A673 (cell line): ENCODE measurements at regions not wholly inside any gene's neighbourhood (a gene's known extent, or its start where the extent isn't known, plus 50 kb on each side); places are given as distances from the start of the nearest gene placed in this dataset.

Source experiments
- BruUV-seq: library from RNA; stranded (reverse); fragments of 400-500 nt; replicated peaks from 2 replicates; lab custom pipeline; 2021; lab: Mats Ljungman, UMichigan
- CTCF ChIA-PET: fragments of 300-600 bp; sonication (Branson Sonifier 250); formaldehyde crosslinking; loops from one replicate; lab custom pipeline; 2022; ENCODE audit warnings: antibody characterized with exemption; lab: Charles Lee
- POLR2A ChIA-PET: fragments of 300-600 bp; sonication (Branson Sonifier 250); formaldehyde crosslinking; loops from one replicate; lab custom pipeline; 2022; ENCODE audit warnings: antibody characterized with exemption; ENCODE audit not compliant: low non-redundant PET; lab: Charles Lee
- DNase-seq: peaks from one replicate; pipeline ENCODE4 v3.0.0-alpha.2; 2015; ENCODE audit warnings: low spot score
- H3K27ac ChIP-seq: fragments of 200-600 bp; sonication (generic); 2 replicates; pipeline ENCODE4 v1.5.1; 2016; ENCODE audit warnings: mixed run types, low read depth, mild to moderate bottlenecking, mixed read lengths, antibody characterized with exemption, low read length; ENCODE audit not compliant: poor library complexity, severe bottlenecking
- H3K27me3 ChIP-seq: fragments of 200-600 bp; sonication (generic); replicated peaks from 2 replicates; pipeline ENCODE4 v1.6.1; 2017; ENCODE audit warnings: mixed run types, low read depth, mild to moderate bottlenecking, mixed read lengths, antibody characterized with exemption, low read length; ENCODE audit not compliant: insufficient read depth, poor library complexity
- H3K36me3 ChIP-seq: fragments of 200-600 bp; sonication (generic); 2 replicates; pipeline ENCODE4 v1.6.1; 2016; ENCODE audit warnings: mixed run types, mild to moderate bottlenecking, mixed read lengths, antibody characterized with exemption, low read length; ENCODE audit not compliant: insufficient read depth, poor library complexity, severe bottlenecking
- H3K4me1 ChIP-seq: fragments of 200-600 bp; sonication (generic); 2 replicates; pipeline ENCODE4 v1.6.1; 2017; ENCODE audit warnings: mixed run types, mild to moderate bottlenecking, mixed read lengths, antibody characterized with exemption, low read length; ENCODE audit not compliant: insufficient read depth, poor library complexity, severe bottlenecking
- H3K4me3 ChIP-seq: fragments of 200-600 bp; sonication (generic); 2 replicates; pipeline ENCODE4 v1.5.1; 2016; ENCODE audit warnings: low read depth, mixed run types, mild to moderate bottlenecking, mixed read lengths, low read length; ENCODE audit not compliant: poor library complexity, severe bottlenecking
- H3K9me3 ChIP-seq: fragments of 200-600 bp; sonication (generic); 2 replicates; pipeline ENCODE4 v1.6.1; 2016; ENCODE audit warnings: mixed run types, low read depth, mild to moderate bottlenecking, mixed read lengths, antibody characterized with exemption, low read length; ENCODE audit not compliant: poor library complexity, severe bottlenecking
- EZH2 ChIP-seq: fragments of 200-600 bp; sonication (generic); IDR thresholded peaks from 2 replicates; pipeline ENCODE4 v1.6.1; 2017; ENCODE audit warnings: borderline replicate concordance, low read depth, mild to moderate bottlenecking, mixed read lengths, antibody characterized with exemption, low read length; ENCODE audit not compliant: poor library complexity, severe bottlenecking
- intact Hi-C: fragments of 100-400 bp; cut with micrococcal nuclease; formaldehyde crosslinking; loops from one replicate; pipeline ENCODE4 v1.10.0; 2022; ENCODE audit not compliant: unreplicated experiment
- TF ChIP-seq, protein P1 (sequence below): fragments of 300-800, 200-600 bp; sonication (generic); conservative IDR thresholded peaks from 2 replicates; pipeline ENCODE4 v1.5.1; 2017; ENCODE audit warnings: low read depth, mild to moderate bottlenecking, antibody characterized with exemption, low read length, moderate library complexity, mixed read lengths

DNA sequence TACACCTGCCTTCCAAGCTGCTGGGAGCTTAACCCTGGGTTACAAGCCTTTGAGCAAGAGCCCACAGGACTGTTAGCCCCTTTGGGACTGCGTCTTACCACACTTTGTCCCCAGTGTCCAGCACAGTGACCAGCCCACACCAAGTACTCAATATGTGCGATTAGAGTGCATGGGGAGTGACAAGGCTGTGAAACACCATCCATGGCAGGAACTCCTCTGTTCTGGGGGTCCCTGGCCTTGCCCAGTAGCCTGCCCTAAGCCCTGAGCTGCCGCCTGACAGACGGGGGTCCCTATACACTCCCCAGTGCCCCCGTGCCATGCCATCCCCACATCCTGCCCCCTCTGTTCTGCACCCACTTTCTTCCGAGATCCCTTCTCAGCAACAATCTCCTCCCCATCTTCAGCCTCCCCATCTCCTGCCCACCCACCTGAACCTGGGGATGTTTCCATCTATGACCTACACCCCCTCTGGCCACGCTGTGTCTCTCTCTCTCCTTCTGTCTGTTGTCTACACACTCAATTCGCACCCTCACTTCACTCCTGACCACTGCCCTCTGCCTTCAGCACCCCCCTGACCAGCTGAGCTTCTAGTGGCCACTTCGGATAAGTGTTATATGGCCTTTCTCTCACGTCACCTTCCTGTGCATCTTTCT lies 112.9 kb upstream of the SMURF2 start:
- no peak overlapping the region for H3K4me3 ChIP-seq
- no peak overlapping the region for H3K27ac ChIP-seq
- intact Hi-C loops: no loop called here
- TF ChIP-seq, protein P1, sequence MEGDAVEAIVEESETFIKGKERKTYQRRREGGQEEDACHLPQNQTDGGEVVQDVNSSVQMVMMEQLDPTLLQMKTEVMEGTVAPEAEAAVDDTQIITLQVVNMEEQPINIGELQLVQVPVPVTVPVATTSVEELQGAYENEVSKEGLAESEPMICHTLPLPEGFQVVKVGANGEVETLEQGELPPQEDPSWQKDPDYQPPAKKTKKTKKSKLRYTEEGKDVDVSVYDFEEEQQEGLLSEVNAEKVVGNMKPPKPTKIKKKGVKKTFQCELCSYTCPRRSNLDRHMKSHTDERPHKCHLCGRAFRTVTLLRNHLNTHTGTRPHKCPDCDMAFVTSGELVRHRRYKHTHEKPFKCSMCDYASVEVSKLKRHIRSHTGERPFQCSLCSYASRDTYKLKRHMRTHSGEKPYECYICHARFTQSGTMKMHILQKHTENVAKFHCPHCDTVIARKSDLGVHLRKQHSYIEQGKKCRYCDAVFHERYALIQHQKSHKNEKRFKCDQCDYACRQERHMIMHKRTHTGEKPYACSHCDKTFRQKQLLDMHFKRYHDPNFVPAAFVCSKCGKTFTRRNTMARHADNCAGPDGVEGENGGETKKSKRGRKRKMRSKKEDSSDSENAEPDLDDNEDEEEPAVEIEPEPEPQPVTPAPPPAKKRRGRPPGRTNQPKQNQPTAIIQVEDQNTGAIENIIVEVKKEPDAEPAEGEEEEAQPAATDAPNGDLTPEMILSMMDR: no peak
- TF ChIP-seq EZH2: no peak
- CTCF ChIA-PET: no interaction called here
- POLR2A ChIA-PET: no interaction called here
- H3K4me1 ChIP-seq: peaks cover 38% of the 10 kb centered on the region
- no peaks in the 10 kb centered on the region for H3K9me3 ChIP-seq
- peaks cover 27% of the 10 kb centered on the region for H3K27me3 ChIP-seq
- BruUV-seq: no TSS peak
- no peaks in the 10 kb centered on the region for H3K36me3 ChIP-seq
- no peak for DNase-seq

DNA sequence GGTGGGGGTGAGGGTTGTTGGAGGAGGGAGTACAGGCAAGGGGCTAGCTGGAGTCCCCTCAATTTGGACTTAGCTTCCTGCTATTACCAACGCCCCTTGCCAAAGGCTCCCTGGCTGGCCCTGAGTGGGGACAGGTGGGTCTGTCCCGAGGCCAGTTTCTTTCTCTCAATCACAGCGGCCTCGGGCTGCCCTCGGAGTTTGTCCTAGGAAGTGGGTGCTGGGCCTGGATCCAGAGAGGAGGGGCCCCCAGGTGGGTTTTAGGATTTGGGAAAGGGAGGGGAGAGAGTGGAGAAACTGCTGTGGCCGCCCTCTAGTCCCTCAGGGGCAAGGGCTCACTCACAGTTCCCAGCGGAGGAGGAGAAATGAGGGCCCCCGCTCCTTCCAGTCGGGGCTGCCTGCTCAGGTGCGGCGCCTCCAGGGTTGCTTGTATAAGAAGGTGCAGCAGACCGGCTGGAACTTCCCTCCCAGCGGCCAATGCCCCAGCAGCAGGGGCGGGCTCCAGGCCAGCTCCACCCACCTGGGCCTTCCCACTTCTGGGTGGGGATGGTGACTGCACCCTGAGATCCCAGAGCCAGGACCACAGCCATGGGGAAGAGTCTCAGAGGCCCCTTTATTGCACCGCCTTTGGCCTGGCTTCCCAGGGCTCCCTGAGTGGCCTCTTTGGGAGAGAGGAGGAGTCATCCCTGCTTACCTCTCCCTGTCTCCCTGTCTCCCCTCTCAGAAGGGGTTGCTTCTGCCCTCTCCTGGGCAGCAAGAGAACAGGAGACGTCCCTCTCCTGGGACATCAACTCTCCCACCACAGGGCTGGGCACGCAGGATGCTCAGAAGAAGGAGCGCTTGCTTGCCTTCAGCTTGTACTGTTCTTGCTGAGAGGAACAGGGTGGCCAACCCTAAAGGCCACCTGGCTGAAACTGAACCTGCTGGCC lies 112.0 kb upstream of the SMURF2 start:
- Histone ChIP-seq H3K36me3 (no peaks in the 10 kb centered on the region), H3K9me3 (no peaks in the 10 kb centered on the region), H3K4me1 (peaks cover 29% of the 10 kb centered on the region), H3K4me3 (no peak overlapping the region), H3K27me3 (peaks cover 18% of the 10 kb centered on the region), H3K27ac (no peak overlapping the region)
- ChIA-PET CTCF (no interaction called here), POLR2A (no interaction called here)
- intact Hi-C loops: no loop called here
- DNase-seq: peak; percentile 77
- BruUV-seq: no TSS peak
- TF ChIP-seq EZH2: no peak
- TF ChIP-seq, protein P1: peak; percentile 63

DNA sequence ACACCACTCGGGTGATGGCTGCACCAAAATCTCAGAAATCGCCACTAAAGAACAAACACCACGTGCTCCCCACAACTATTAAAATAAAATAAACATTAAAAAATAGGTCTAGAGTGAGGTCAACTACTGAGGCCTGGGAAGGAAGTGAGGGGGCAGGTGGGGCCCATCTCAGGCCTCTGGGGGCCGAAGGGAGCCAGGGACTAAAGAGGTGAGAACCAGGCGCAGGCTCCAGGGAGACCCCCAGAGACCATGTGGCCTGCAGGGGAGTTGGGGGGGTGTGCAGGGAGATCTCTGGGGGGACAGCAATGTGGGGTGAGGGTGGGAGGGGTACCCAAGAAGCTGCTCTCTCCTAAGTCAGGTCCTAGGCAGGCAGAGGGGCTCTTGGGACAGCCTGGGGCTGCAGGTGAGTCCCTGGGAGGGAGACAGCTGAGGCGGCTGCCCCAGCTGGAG lies 111.3 kb upstream of the SMURF2 start:
- no peak overlapping the region for H3K4me3 ChIP-seq
- H3K9me3 ChIP-seq: no peaks in the 10 kb centered on the region
- intact Hi-C loops: no loop called here
- DNase-seq: no peak
- BruUV-seq: no TSS peak
- peaks cover 11% of the 10 kb centered on the region for H3K27me3 ChIP-seq
- peaks cover 23% of the 10 kb centered on the region for H3K4me1 ChIP-seq
- POLR2A ChIA-PET: no interaction called here
- TF ChIP-seq, protein P1: no peak
- TF ChIP-seq EZH2: no peak
- no peaks in the 10 kb centered on the region for H3K36me3 ChIP-seq
- no peak overlapping the region for H3K27ac ChIP-seq
- CTCF ChIA-PET: no interaction called here
